ENCODE measurements at regions not wholly inside any gene's neighbourhood (a gene's known extent, or its start where the extent isn't known, plus 50 kb on each side); places are given as distances from the start of the nearest gene placed in this dataset.

DNA sequence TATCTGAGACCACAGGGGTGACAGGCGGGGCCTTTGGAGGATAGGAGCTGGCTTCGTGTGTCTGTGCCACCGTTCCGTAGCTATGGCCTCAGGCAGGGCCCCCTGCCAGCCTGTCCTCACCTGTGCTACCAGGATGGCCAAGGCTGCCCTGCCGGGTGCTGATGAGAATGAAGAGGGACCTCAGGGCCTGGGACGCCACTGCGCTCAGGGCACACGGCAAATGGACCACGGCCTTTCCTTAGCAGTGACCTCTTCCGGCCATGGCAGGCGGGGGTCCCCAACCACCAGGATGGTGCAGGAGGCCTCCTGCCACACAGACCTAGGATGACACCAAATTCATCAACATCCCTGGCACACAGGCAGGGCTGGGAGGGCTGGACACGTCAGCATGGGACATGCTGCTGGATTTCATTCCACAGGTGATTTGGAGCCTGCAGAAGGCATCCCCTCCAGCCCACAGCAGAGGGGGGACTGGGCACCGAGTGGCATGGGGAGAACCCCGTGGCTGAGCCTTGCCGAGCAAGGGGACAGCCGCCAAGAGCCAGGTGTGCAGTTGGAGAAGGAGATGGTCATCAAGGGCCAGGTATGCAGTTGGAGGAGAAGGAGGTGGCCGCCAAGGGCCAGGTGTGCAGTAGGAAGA lies 1321.0 kb downstream of the BRD1 start:
- no peaks in the 10 kb centered on the region for H3K9me3 ChIP-seq (ENCODE audit: control insufficient read depth in 1 of 2, insufficient read depth in 1 of 2, low read depth in 1 of 2, low read length in 2 of 2)
- no peaks in the 10 kb centered on the region for H3K9me2 ChIP-seq (ENCODE audit: insufficient read depth)
- H3K27ac ChIP-seq (ENCODE audit: low read depth, low read length), result no peak overlapping the region
- ATAC-seq (no peak), DNase-seq (ENCODE audit: low read depth, low spot score) (no peak)
- no peak for TF ChIP-seq POLR2A (IDR thresholded peaks at IDR 0.05; ENCODE audit: borderline replicate concordance, extremely low read depth, insufficient read depth, insufficient read length)
- no peak for TF ChIP-seq EZH2 (IDR thresholded peaks at IDR 0.05)
- H3K36me3 ChIP-seq (ENCODE audit: control insufficient read depth in 1 of 2, insufficient read depth in 2 of 2, low read length in 2 of 2), result no peaks in the 10 kb centered on the region
- ChIA-PET RAD21 (ENCODE audit: low non-redundant PET in 1 of 2, low total read pairs in 2 of 2, uncharacterized antibody in 2 of 2, unreplicated experiment in 2 of 2) (no interaction called here), CTCF (no interaction called here), POLR2A (no interaction called here)
- H3K79me2 ChIP-seq (ENCODE audit: insufficient read depth, low read length), result no peaks in the 10 kb centered on the region
- H2AFZ ChIP-seq (ENCODE audit: low read depth, low read length, poor library complexity, severe bottlenecking), result no peak overlapping the region
- no peaks in the 10 kb centered on the region for H3K4me1 ChIP-seq (ENCODE audit: control insufficient read depth in 1 of 2, insufficient read depth in 2 of 2, low read length in 2 of 2)
- no peak overlapping the region for H3K4me2 ChIP-seq (ENCODE audit: low read length)
- no peaks in the 10 kb centered on the region for H4K20me1 ChIP-seq (ENCODE audit: insufficient read depth)
- no peak overlapping the region for H3K4me3 ChIP-seq (replicated peaks in 1 of 2; ENCODE audit: low read depth in 1 of 2, low read length in 2 of 2)
- BruUV-seq (replicated peaks), result no TSS peak
- H3K9ac ChIP-seq (ENCODE audit: low read length), result no peak overlapping the region
- intact Hi-C loops (cut with micrococcal nuclease), result no loop called here
- H3K27me3 ChIP-seq (ENCODE audit: insufficient read depth, low read length), result no peaks in the 10 kb centered on the region

DNA sequence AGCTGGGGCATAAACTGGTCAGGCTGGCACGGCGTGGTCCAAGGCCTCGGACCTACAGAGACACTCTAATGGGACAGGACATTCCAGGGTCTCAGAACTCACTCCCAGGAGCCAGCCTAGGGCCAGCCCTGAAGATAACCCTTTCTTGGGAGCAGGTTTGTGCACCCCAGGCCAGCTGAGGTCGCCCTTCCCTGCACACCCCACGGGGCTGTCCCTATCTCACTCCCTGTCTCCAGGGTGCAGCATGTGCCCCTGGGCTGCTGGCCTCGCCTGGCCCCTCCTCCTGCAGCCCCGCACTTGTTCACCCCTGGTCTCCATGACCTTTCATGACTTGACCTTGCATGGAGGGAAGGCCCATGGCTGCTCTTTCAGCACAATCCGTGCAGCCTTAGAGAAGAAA lies 1321.8 kb downstream of the BRD1 start:
- Histone ChIP-seq H3K9me2 (ENCODE audit: insufficient read depth) (no peaks in the 10 kb centered on the region), H4K20me1 (ENCODE audit: insufficient read depth) (no peaks in the 10 kb centered on the region), H3K4me3 (replicated peaks in 1 of 2; ENCODE audit: low read depth in 1 of 2, low read length in 2 of 2) (no peak overlapping the region), H3K36me3 (ENCODE audit: control insufficient read depth in 1 of 2, insufficient read depth in 2 of 2, low read length in 2 of 2) (no peaks in the 10 kb centered on the region), H3K9ac (ENCODE audit: low read length) (no peak overlapping the region), H2AFZ (ENCODE audit: low read depth, low read length, poor library complexity, severe bottlenecking) (no peak overlapping the region), H3K4me2 (ENCODE audit: low read length) (no peak overlapping the region), H3K27ac (ENCODE audit: low read depth, low read length) (no peak overlapping the region), H3K9me3 (ENCODE audit: control insufficient read depth in 1 of 2, insufficient read depth in 1 of 2, low read depth in 1 of 2, low read length in 2 of 2) (no peaks in the 10 kb centered on the region), H3K4me1 (ENCODE audit: control insufficient read depth in 1 of 2, insufficient read depth in 2 of 2, low read length in 2 of 2) (no peaks in the 10 kb centered on the region), H3K27me3 (ENCODE audit: insufficient read depth, low read length) (no peaks in the 10 kb centered on the region), H3K79me2 (ENCODE audit: insufficient read depth, low read length) (no peaks in the 10 kb centered on the region)
- RAD21 ChIA-PET (ENCODE audit: low non-redundant PET in 1 of 2, low total read pairs in 2 of 2, uncharacterized antibody in 2 of 2, unreplicated experiment in 2 of 2), result no interaction called here
- CTCF ChIA-PET, result no interaction called here
- POLR2A ChIA-PET, result no interaction called here
- no peak for DNase-seq (ENCODE audit: low read depth, low spot score)
- no TSS peak for BruUV-seq (replicated peaks)
- intact Hi-C loops (cut with micrococcal nuclease), result no loop called here
- no peak for ATAC-seq
- TF ChIP-seq, protein P1, sequence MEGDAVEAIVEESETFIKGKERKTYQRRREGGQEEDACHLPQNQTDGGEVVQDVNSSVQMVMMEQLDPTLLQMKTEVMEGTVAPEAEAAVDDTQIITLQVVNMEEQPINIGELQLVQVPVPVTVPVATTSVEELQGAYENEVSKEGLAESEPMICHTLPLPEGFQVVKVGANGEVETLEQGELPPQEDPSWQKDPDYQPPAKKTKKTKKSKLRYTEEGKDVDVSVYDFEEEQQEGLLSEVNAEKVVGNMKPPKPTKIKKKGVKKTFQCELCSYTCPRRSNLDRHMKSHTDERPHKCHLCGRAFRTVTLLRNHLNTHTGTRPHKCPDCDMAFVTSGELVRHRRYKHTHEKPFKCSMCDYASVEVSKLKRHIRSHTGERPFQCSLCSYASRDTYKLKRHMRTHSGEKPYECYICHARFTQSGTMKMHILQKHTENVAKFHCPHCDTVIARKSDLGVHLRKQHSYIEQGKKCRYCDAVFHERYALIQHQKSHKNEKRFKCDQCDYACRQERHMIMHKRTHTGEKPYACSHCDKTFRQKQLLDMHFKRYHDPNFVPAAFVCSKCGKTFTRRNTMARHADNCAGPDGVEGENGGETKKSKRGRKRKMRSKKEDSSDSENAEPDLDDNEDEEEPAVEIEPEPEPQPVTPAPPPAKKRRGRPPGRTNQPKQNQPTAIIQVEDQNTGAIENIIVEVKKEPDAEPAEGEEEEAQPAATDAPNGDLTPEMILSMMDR (IDR thresholded peaks at IDR 0.05 in 2 of 3, conservative IDR thresholded peaks at IDR 0.05 in 1 of 3; ENCODE audit: borderline replicate concordance in 1 of 3, insufficient read depth in 1 of 3, low read depth in 2 of 3, low read length in 2 of 3), result no peak
- TF ChIP-seq, protein P2, sequence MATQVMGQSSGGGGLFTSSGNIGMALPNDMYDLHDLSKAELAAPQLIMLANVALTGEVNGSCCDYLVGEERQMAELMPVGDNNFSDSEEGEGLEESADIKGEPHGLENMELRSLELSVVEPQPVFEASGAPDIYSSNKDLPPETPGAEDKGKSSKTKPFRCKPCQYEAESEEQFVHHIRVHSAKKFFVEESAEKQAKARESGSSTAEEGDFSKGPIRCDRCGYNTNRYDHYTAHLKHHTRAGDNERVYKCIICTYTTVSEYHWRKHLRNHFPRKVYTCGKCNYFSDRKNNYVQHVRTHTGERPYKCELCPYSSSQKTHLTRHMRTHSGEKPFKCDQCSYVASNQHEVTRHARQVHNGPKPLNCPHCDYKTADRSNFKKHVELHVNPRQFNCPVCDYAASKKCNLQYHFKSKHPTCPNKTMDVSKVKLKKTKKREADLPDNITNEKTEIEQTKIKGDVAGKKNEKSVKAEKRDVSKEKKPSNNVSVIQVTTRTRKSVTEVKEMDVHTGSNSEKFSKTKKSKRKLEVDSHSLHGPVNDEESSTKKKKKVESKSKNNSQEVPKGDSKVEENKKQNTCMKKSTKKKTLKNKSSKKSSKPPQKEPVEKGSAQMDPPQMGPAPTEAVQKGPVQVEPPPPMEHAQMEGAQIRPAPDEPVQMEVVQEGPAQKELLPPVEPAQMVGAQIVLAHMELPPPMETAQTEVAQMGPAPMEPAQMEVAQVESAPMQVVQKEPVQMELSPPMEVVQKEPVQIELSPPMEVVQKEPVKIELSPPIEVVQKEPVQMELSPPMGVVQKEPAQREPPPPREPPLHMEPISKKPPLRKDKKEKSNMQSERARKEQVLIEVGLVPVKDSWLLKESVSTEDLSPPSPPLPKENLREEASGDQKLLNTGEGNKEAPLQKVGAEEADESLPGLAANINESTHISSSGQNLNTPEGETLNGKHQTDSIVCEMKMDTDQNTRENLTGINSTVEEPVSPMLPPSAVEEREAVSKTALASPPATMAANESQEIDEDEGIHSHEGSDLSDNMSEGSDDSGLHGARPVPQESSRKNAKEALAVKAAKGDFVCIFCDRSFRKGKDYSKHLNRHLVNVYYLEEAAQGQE (IDR thresholded peaks at IDR 0.05; ENCODE audit: low read depth), result no peak
- TF ChIP-seq, protein P3, sequence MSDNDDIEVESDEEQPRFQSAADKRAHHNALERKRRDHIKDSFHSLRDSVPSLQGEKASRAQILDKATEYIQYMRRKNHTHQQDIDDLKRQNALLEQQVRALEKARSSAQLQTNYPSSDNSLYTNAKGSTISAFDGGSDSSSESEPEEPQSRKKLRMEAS (IDR thresholded peaks at IDR 0.05), result no peak
- TF ChIP-seq EZH2 (IDR thresholded peaks at IDR 0.05) (no peak), YY1 (IDR thresholded peaks at IDR 0.05; ENCODE audit: extremely low read depth, insufficient replicate concordance, low read depth, low read length) (no peak), ELF1 (IDR thresholded peaks at IDR 0.05; ENCODE audit: borderline replicate concordance, low read depth) (no peak), CBX3 (IDR thresholded peaks at IDR 0.05; ENCODE audit: low read depth) (no peak), TCF7L2 (IDR thresholded peaks at IDR 0.05; ENCODE audit: borderline replicate concordance, extremely low read depth, insufficient read depth, insufficient read length) (no peak)
- TF ChIP-seq, protein P4, sequence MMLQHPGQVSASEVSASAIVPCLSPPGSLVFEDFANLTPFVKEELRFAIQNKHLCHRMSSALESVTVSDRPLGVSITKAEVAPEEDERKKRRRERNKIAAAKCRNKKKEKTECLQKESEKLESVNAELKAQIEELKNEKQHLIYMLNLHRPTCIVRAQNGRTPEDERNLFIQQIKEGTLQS (IDR thresholded peaks at IDR 0.05), result no peak
- TF ChIP-seq, protein P5, sequence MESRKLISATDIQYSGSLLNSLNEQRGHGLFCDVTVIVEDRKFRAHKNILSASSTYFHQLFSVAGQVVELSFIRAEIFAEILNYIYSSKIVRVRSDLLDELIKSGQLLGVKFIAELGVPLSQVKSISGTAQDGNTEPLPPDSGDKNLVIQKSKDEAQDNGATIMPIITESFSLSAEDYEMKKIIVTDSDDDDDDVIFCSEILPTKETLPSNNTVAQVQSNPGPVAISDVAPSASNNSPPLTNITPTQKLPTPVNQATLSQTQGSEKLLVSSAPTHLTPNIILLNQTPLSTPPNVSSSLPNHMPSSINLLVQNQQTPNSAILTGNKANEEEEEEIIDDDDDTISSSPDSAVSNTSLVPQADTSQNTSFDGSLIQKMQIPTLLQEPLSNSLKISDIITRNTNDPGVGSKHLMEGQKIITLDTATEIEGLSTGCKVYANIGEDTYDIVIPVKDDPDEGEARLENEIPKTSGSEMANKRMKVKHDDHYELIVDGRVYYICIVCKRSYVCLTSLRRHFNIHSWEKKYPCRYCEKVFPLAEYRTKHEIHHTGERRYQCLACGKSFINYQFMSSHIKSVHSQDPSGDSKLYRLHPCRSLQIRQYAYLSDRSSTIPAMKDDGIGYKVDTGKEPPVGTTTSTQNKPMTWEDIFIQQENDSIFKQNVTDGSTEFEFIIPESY (IDR thresholded peaks at IDR 0.05; ENCODE audit: extremely low read depth, insufficient replicate concordance, low read length), result no peak
